PC-3 (cell line): ENCODE measurements at regions not wholly inside any gene's neighbourhood (a gene's known extent, or its start where the extent isn't known, plus 50 kb on each side); places are given as distances from the start of the nearest gene placed in this dataset.

ENCODE experiments used
- ATAC-seq: fragments of 200-7000 bp; cut with Tn5 transposase; 2 replicates; pipeline ENCODE4 v1.9.1; 2020; ENCODE audit warnings: mild to moderate bottlenecking, moderate library complexity
- BruUV-seq: library from RNA; stranded (reverse); fragments of 400-500 nt; replicated peaks from 2 replicates; lab custom pipeline; 2021; lab: Mats Ljungman, UMichigan
- CTCF ChIA-PET: fragments of 300-600 bp; sonication (Branson Sonifier 250); formaldehyde crosslinking; loops from one replicate; lab custom pipeline; 2022; ENCODE audit warnings: antibody characterized with exemption; lab: Charles Lee
- POLR2A ChIA-PET: fragments of 300-600 bp; sonication (Branson Sonifier 250); formaldehyde crosslinking; loops from one replicate; lab custom pipeline; 2022; ENCODE audit warnings: antibody characterized with exemption; ENCODE audit not compliant: unreplicated experiment; lab: Charles Lee
- DNase-seq: peaks from one replicate; pipeline ENCODE4 v3.0.0-alpha.2; 2015
- H2AFZ ChIP-seq: fragments of 300-600 bp; sonication (generic); 2 replicates; pipeline ENCODE4 v1.6.0; 2016; ENCODE audit warnings: antibody characterized with exemption, low read length
- H3F3A ChIP-seq: fragments of 300-600 bp; sonication (generic); one replicate; pipeline ENCODE4 v1.6.0; 2017; ENCODE audit warnings: antibody characterized with exemption, low read length, control low read depth, mild to moderate bottlenecking; ENCODE audit not compliant: unreplicated experiment
- H3K27ac ChIP-seq: fragments of 300-600 bp; sonication (generic); 2 replicates; pipeline ENCODE4 v1.5.1; 2016; ENCODE audit warnings: mild to moderate bottlenecking, low read length
- H3K27me3 ChIP-seq: fragments of 300-600 bp; sonication (generic); 2 replicates; pipeline ENCODE4 v1.6.1; 2016; ENCODE audit warnings: low read length, mixed read lengths
- H3K36me3 ChIP-seq: fragments of 300-600 bp; sonication (generic); 2 replicates; pipeline ENCODE4 v1.6.1; 2016; ENCODE audit warnings: low read depth, mixed run types, low read length, mixed read lengths
- H3K4me1 ChIP-seq: fragments of 300-600 bp; sonication (generic); 2 replicates; pipeline ENCODE4 v1.5.1; 2016; ENCODE audit warnings: low read length; ENCODE audit not compliant: insufficient read depth
- H3K4me2 ChIP-seq: fragments of 300-600 bp; sonication (generic); 2 replicates; pipeline ENCODE4 v1.6.0; 2016; ENCODE audit warnings: low read length
- H3K4me3 ChIP-seq: fragments of 300-600 bp; sonication (generic); 2 replicates; pipeline ENCODE4 v1.5.1; 2016; ENCODE audit warnings: mild to moderate bottlenecking, low read length, mixed read lengths
- H3K79me2 ChIP-seq: fragments of 300-600 bp; sonication (generic); 2 replicates; pipeline ENCODE4 v1.6.1; 2017; ENCODE audit warnings: low read length, mixed read lengths
- H3K9ac ChIP-seq: fragments of 300-600 bp; sonication (generic); 2 replicates; pipeline ENCODE4 v1.6.0; 2016; ENCODE audit warnings: mild to moderate bottlenecking, low read length
- H3K9me2 ChIP-seq: fragments of 300-600 bp; sonication (generic); replicated peaks from 2 replicates; pipeline ENCODE4 v1.6.1; 2016; ENCODE audit warnings: mixed run types, low read length, mixed read lengths
- H3K9me3 ChIP-seq: fragments of 300-600 bp; sonication (generic); 2 replicates; pipeline ENCODE4 v1.6.1; 2016; ENCODE audit warnings: low read length, mixed read lengths
- H4K20me1 ChIP-seq: fragments of 300-600 bp; sonication (generic); 2 replicates; pipeline ENCODE4 v1.6.1; 2016; ENCODE audit warnings: low read length, mixed read lengths
- CTCF ChIP-seq: fragments of 300-600 bp; sonication (generic); conservative IDR thresholded peaks from 2 replicates; pipeline ENCODE4 v1.5.1; 2017; ENCODE audit warnings: antibody characterized with exemption, low read depth, mild to moderate bottlenecking, low read length
- EZH2 ChIP-seq: fragments of 300-600 bp; sonication (generic); IDR thresholded peaks from one replicate; pipeline ENCODE4 v1.6.1; 2017; ENCODE audit warnings: antibody characterized with exemption, mild to moderate bottlenecking, low read length; ENCODE audit not compliant: unreplicated experiment
- EZH2phosphoT487 ChIP-seq: fragments of 300-600 bp; sonication (generic); IDR thresholded peaks from 2 replicates; pipeline ENCODE4 v1.6.1; 2018; ENCODE audit warnings: mild to moderate bottlenecking, antibody characterized with exemption, low read length, borderline replicate concordance
- intact Hi-C: fragments of 100-400 bp; cut with micrococcal nuclease; formaldehyde crosslinking; loops from 2 replicates; pipeline ENCODE4 v1.9.0; 2023

- CTCF ChIA-PET: no interaction called here
- Histone ChIP-seq H3K4me3 (no peak overlapping the region), H3K27ac (no peak overlapping the region), H3F3A (no peaks in the 10 kb centered on the region), H3K4me1 (no peaks in the 10 kb centered on the region), H4K20me1 (no peaks in the 10 kb centered on the region), H2AFZ (no peak overlapping the region), H3K36me3 (no peaks in the 10 kb centered on the region), H3K9me2 (no peaks in the 10 kb centered on the region), H3K27me3 (peaks cover 84% of the 10 kb centered on the region), H3K9ac (no peak overlapping the region), H3K9me3 (no peaks in the 10 kb centered on the region), H3K79me2 (no peaks in the 10 kb centered on the region), H3K4me2 (no peak overlapping the region)
- BruUV-seq: no TSS peak
- TF ChIP-seq EZH2 (no peak), CTCF (no peak), EZH2phosphoT487 (no peak)
- DNase-seq (no peak), ATAC-seq (no peak)
- intact Hi-C loops: no loop called here
- POLR2A ChIA-PET: no interaction called here
These were observed 162.4 kb upstream of the CST7 start for GRCh38 chr20:24786646-24787045.

- Histone ChIP-seq H3K27ac (no peak overlapping the region), H3K36me3 (no peaks in the 10 kb centered on the region), H3K9me3 (no peaks in the 10 kb centered on the region), H3F3A (no peaks in the 10 kb centered on the region), H3K9ac (no peak overlapping the region), H3K4me1 (no peaks in the 10 kb centered on the region), H3K27me3 (peaks cover 86% of the 10 kb centered on the region), H2AFZ (no peak overlapping the region), H3K4me2 (no peak overlapping the region), H3K4me3 (no peak overlapping the region), H3K79me2 (no peaks in the 10 kb centered on the region), H4K20me1 (no peaks in the 10 kb centered on the region), H3K9me2 (no peaks in the 10 kb centered on the region)
- ATAC-seq (no peak), DNase-seq (no peak)
- CTCF ChIA-PET: no interaction called here
- BruUV-seq: no TSS peak
- no peak for TF ChIP-seq EZH2
- TF ChIP-seq CTCF: no peak
- TF ChIP-seq EZH2phosphoT487: no peak
- intact Hi-C loops: no loop called here
- POLR2A ChIA-PET: no interaction called here
These were observed 162.0 kb upstream of the CST7 start for GRCh38 chr20:24787071-24787470.

GRCh38 chr20:24787621-24788020 lies 161.4 kb upstream of the CST7 start:
- Histone ChIP-seq H4K20me1 (no peaks in the 10 kb centered on the region), H3K27ac (no peak overlapping the region), H3K27me3 (peaks cover 87% of the 10 kb centered on the region), H3K9me2 (no peaks in the 10 kb centered on the region), H3K4me1 (no peaks in the 10 kb centered on the region), H3K4me2 (no peak overlapping the region), H3K9ac (no peak overlapping the region), H3K36me3 (no peaks in the 10 kb centered on the region), H3F3A (no peaks in the 10 kb centered on the region), H3K79me2 (no peaks in the 10 kb centered on the region), H3K9me3 (no peaks in the 10 kb centered on the region), H3K4me3 (no peak overlapping the region), H2AFZ (no peak overlapping the region)
- intact Hi-C loops: no loop called here
- no peak for DNase-seq
- CTCF ChIA-PET: no interaction called here
- no peak for ATAC-seq
- POLR2A ChIA-PET: no interaction called here
- no TSS peak for BruUV-seq
- TF ChIP-seq EZH2phosphoT487: no peak
- no peak for TF ChIP-seq CTCF
- no peak for TF ChIP-seq EZH2
